H1 (cell line): ENCODE measurements at regions not wholly inside any gene's neighbourhood (a gene's known extent, or its start where the extent isn't known, plus 50 kb on each side); places are given as distances from the start of the nearest gene placed in this dataset.

Experiments
- CTCF ChIP-seq, 3 experiments: IDR thresholded peaks; 1 replicate in 2 of 3; 2 replicates in 1 of 3; pipeline versions ENCODE4 v1.5.1 to v1.6.1; 2011; ENCODE audit warnings: low read length in 3 of 3, mild to moderate bottlenecking in 3 of 3, inconsistent platforms in 2 of 3, low read depth in 1 of 3, moderate library complexity in 1 of 3; ENCODE audit not compliant: insufficient read depth in 1 of 3; ENCODE audit errors: control extremely low read depth in 1 of 3
- POLR2A ChIP-seq, 2 experiments: IDR thresholded peaks; 1 replicate in 1 of 2; 2 replicates in 1 of 2; pipeline ENCODE4 v1.6.1; 2011; ENCODE audit warnings: low read depth in 2 of 2, low read length in 2 of 2, mild to moderate bottlenecking in 2 of 2; ENCODE audit errors: control extremely low read depth in 1 of 2
- SIX5 ChIP-seq: IDR thresholded peaks from 2 replicates; pipeline ENCODE4 v1.6.1; 2011; ENCODE audit warnings: mild to moderate bottlenecking, low read depth, low read length
- YY1 ChIP-seq: IDR thresholded peaks from 2 replicates; pipeline ENCODE4 v1.6.1; 2011; ENCODE audit warnings: low read depth, mild to moderate bottlenecking, low read length

- TF ChIP-seq POLR2A (IDR thresholded peaks at IDR 0.05; ENCODE audit: control extremely low read depth in 1 of 2, low read depth in 2 of 2, low read length in 2 of 2): no peak
- TF ChIP-seq CTCF (IDR thresholded peaks at IDR 0.05; ENCODE audit: control extremely low read depth in 1 of 3, insufficient read depth in 1 of 3, low read depth in 1 of 3, low read length in 3 of 3): no peak
- TF ChIP-seq YY1: no peak
- no peak for TF ChIP-seq SIX5
Measured at GRCh38 chr3:35413483-35413882, 225.8 kb upstream of the ARPP21 start.
